Posterior vena cava (tissue), 2 donors: ENCODE measurements at regions not wholly inside any gene's neighbourhood (a gene's known extent, or its start where the extent isn't known, plus 50 kb on each side); places are given as distances from the start of the nearest gene placed in this dataset.
"Not testable (repeated sequence)": the region's sequence is repeated elsewhere in the genome, so short reads cannot be mapped to it uniquely, and the experiment has no call there.

Source experiments
- DNase-seq: peaks from one replicate; pipeline ENCODE4 v3.0.0-alpha.2; 2020; ENCODE audit warnings: low spot score
- intact Hi-C, 2 donors: fragments of 100-400 bp; cut with DNase I; formaldehyde crosslinking; loops; one replicate each; pipeline versions ENCODE4 v1.14.1 to v1.14.2; 2022 to 2023
- donor health status: DM: yes; HTN: yes; CAD: no.
- donor health status: DM: yes; HTN: yes; CAD: no.

DNA sequence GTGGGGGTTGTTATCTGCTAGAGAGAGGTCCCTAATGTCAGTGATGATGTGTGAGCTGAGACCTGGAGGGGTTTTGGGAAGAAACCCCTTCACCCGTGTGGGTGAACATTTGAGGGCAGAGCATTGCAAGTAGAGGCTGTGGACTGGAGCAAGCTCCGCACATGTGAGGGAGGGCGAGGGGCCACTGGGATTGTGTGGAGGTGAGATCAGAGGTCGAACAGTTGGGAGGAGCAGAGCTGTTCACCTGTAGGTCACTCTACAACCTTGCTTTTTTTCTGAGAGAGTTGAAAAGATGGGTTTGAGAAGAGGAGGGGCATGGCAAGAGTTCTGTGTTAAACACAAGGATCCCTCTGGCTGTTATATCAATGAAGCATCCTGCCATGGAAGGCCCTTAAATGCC is 480.4 kb upstream of the ZNF608 start:
- intact Hi-C loops, result no loop called here
- no peak for DNase-seq

DNA sequence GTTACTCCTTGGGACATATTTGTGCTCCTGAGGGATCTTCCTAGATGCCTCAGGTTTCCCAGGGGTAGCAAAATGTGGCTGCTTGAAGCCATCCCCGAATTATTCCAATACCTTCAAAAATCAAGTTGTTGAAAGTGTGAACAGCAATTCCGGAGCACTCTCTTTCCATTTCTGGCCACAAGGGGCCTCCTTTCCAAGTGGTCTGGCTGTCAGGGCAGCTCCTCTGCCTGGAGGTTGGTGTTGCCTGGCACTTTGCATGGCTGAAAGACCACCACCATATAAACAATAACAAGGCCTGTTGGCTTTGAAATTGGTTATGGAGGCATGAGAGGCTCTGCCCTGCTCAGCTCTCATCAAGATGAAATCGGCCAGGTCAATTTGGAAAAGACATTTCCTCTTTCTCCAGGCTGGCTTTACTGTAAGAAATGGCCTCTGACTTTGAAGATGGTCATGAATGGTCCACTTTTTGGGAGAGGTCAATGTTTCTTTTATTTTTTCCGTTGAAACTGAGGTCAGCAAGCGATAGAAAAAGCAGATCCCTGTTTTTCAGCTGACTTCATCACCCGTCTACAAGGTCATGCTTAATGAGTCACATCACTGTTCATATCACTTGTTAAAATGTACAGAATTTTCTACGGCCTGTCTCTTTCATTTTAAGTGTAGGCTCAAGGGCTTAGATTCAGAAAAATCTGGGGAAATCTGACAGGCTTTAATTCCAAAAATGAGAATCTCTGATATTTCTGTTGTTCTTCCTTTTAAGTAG is 481.1 kb upstream of the ZNF608 start:
- no peak for DNase-seq
- intact Hi-C loops, result no loop called here

- intact Hi-C loops, result no loop called here
- no peak for DNase-seq
These were observed 482.1 kb upstream of the ZNF608 start for GRCh38 chr5:125228363-125229070.

GRCh38 chr5:125229556-125229955 is 483.1 kb upstream of the ZNF608 start:
- no peak for DNase-seq
- intact Hi-C loops, result no loop called here

DNA sequence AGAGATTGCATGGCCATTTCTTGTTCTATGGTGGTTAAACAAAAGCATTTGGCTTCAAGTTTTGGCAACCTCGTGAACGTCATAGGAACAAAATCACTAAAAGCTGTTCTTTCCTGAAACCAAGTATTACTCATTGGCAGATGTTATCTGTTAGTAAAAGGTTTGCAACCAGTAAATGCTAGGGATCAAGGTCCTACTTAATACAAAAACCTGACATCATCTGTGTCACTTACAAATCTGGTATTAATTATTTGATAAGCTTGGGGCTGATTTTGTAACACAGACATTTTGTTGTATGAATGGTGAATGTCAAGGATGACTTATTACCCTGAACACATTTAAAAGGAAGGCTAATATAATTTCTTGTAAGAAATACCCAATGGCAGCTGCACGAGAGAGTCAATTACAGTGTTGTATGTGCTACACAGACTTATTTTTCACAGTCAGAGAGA is 486.4 kb upstream of the ZNF608 start:
- DNase-seq, result no peak

DNA sequence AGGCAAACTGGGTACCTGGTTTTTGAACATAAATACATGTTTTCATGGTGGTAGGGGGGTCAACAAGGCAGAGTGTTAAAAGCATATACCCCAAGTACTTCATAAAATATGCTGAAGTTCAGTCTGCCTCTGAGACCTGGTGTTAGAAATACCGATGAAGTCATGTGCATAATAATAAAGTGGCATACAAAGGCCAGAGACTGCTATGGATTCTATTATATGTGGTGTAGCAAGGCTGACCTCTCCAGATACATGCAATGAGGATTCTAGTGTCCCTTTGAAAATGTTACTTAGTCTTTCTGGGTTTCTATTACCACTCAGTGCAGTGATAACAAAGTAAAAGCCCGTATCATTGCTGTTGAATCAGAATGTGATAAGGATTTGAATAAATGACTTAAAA is 487.5 kb upstream of the ZNF608 start:
- intact Hi-C loops, result no loop called here
- no peak for DNase-seq

More for the DNA sequence above, 486.4 kb upstream of the ZNF608 start:
- intact Hi-C loops, result no loop called here

GRCh38 chr5:125236007-125236406 is 489.6 kb upstream of the ZNF608 start:
- no peak for DNase-seq
- intact Hi-C loops, result no loop called here

DNA sequence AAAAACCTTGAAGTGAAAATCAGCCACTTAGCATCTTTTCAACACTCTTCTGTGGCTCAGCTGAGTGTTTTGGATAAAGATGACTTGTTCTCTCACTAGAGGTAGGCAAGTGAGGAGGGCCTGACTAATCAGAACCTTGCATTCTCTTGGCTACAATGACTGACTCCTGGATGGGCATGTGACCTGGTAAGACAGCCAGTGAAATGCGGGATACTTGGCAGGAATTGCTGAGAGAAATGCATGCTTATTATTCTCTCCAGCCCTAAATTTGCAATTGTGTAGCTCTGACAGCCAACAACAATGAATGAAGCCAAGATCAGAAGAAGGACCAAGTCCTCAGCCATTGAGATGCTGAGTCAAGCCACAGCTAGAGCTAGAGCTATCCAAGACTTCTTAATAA is 490.5 kb upstream of the ZNF608 start:
- intact Hi-C loops, result no loop called here
- no peak for DNase-seq

DNA sequence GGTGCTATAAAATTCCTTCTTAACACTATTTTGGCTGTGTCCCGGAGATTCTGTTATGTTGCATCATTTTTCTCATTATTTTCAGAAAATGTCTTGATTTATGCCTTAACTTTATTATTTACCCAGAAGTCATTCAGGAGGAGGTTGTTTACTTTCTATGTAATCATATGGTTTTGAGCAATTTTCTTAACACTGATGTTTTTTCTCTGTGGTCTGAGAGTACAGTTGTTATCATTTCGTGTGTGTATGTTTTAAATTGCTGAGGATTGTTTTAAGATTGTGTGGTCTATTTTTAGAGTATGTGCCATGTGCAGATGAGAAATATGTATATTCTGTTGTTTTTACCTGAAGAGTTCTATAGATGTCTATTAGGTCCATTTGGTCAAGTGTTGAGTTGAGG is 498.1 kb upstream of the ZNF608 start:
- intact Hi-C loops, result no loop called here
- no peak for DNase-seq

GRCh38 chr5:125245216-125245615 is 498.8 kb upstream of the ZNF608 start:
- intact Hi-C loops, result no loop called here
- DNase-seq, result no peak

DNA sequence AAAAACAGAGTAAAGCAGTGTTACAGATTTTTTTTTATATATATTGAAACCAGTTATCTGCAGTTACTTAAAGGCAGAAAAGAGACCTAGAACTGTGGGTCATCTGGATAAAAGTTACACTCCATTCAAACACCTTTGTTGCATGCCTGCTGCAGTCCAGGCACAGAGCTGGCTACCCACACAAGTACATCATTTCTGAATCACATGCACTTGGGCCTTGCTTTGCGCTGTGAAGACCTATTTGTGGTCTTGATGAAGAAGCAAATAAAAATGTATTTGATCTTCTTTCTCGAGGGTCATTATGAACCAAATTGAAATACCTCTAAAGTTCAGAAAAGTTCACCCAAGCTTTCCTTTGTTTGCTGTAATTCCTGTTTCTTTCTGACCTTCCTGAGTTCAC is 503.0 kb upstream of the ZNF608 start:
- intact Hi-C loops, result no loop called here

DNA sequence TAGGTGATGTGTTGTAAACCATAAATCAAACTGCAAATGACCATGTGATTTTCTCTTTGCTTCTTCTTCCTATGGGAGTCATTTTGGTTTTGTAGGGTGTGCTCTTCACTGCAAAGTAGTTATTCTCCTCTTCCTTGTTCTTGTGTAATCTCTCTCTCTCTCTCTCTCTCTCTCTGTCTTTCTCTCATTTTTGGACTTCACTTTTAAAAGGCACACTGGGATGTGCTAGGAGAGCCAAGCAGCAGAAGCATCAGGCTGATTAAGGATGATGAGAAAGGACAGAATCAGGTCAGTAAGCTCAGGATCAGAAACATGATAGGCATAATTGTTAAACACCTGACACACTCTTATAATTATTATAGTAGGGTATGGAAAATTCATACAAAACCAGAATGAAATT is 505.3 kb upstream of the ZNF608 start:
- intact Hi-C loops, result no loop called here
- no peak for DNase-seq

More for the DNA sequence above, 503.0 kb upstream of the ZNF608 start:
- no peak for DNase-seq

DNA sequence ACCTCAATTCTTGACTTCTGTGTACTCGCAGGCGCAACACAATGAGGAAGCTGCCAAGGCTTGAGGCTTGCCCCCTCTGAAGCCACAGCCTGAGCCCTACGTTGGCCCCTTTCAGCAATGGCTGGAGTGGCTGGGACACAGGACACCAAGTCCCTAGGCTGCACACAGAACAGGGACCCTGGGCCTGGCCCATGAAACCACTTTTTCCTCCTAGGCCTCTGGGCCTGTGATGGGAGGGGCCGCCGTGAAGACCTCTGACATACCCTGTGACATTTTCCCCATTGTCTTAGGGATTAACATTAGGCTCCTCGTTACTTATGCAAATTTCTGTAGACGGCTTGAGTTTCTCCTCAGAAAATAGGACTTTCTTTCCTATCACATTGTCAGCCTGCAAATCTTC is 507.2 kb upstream of the ZNF608 start:
- DNase-seq, intact Hi-C loops: not testable (repeated sequence)

- intact Hi-C loops, result no loop called here
- no peak for DNase-seq
These were observed 507.8 kb upstream of the ZNF608 start for GRCh38 chr5:125254267-125254666.

DNA sequence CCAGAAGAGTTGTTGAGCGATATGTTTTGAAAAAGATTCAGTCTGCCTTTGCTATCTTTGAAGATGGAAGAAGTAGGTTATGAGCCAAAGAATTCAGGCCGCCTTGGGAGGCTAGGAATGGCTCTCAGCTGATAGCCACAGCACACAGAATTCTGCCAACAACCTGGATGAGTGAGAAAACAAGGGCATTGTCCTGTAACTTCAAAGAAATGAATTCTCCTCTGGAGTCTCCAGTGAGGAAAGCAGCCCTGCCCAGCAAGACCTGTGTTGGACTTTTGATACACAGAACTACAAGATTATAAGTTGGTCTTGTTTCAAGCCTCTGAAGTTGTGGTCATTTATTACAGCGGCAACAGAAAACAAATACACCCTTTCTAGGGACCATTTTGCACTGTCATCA is 509.9 kb upstream of the ZNF608 start:
- intact Hi-C loops, result no loop called here
- DNase-seq, result no peak

DNA sequence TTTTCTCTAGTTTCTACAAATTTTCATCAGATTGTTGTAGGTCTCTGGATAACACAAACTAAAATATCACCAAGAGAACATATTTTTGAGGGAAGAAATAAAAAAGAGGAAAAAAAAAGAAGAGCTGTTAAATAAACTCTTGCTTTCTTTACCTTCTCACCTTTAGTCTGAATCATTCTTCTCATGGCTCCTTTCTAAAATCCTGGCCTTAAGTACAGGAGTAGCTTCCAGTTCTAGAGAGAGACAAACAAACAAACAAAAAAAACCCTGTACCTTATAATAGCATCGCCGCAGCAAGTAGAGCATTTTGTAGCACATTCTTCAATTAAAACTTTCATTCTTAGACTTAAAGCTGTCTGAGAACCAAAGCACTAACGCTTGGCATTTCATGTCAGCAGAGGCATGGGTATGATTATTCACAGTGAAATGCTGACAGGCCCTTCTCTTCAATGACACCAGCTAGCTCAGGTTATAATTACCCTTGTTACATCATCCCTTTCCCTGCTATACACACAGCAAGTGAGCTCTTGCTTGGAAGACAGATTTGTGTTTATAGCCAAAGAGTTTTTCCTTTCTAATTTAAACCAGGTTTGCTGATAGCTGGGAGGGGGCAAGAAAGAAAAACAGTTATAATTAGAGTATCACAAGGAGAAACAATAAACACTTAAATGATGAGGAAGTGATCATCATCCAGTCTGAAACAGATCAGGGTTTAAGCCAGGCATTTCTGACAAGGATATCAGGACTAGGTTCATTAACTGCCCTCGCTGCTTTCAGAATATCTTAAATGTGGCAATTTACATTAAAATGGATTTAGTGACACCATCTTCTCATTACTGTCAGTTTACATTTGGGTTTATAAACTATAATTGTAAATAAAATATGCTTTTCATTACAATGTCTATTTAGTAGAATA is 510.9 kb upstream of the ZNF608 start:
- intact Hi-C loops, result no loop called here

GRCh38 chr5:125257997-125258396 is 511.6 kb upstream of the ZNF608 start:
- intact Hi-C loops, result no loop called here
- no peak for DNase-seq

More for the DNA sequence above, 510.9 kb upstream of the ZNF608 start:
- DNase-seq, result no peak

GRCh38 chr5:125258615-125259014 is 512.2 kb upstream of the ZNF608 start:
- intact Hi-C loops, result no loop called here
- no peak for DNase-seq

DNA sequence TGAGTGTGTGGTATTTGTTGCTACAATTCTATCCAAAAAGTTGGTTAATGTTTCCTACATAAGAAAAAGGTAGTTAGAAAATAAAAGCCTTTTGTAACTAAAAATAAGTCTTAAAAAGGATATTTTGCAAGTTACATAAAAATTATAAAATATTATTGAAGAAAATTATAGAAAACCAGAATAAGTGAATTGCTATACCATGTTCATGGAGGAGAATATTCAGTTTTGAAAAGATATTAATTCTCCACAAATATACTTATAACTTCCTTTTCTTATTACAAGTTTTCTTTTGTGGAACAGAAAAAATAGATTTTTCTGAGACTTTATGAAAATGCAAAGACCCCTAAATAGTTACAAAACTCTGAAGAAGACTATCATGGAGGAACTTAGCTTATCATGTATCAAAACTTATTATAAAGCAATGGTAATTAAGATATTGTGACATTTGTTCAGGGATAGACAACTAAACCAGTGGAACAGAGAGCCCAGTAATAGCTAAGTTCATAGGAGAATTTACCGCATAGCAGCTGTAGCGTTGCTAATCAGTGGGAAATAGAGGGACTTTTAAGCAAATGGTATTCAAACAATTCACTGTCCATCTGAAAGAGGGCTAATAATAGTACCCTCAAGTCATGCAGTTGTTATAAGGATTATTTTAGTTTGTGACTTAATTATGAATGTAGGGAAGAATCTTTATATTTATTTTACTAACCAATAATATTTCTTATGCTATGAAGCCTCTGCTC is 515.2 kb upstream of the ZNF608 start:
- intact Hi-C loops, result no loop called here
- no peak for DNase-seq
